Smooth muscle cell (in vitro differentiated cells): ENCODE measurements at regions not wholly inside any gene's neighbourhood (a gene's known extent, or its start where the extent isn't known, plus 50 kb on each side); places are given as distances from the start of the nearest gene placed in this dataset.

Source experiments
- DNase-seq: peaks from one replicate; lab custom pipeline; 2025; ENCODE audit not compliant: unreplicated experiment; lab: John Stamatoyannopoulos, UW
- H2AFZ ChIP-seq: fragments of 200-600 bp; sonication (generic); 2 replicates; pipeline ENCODE4 v1.6.0; 2016; ENCODE audit warnings: antibody characterized with exemption, low read depth, mild to moderate bottlenecking
- H3F3A ChIP-seq: fragments of 200-600 bp; sonication (generic); 2 replicates; pipeline ENCODE4 v1.6.0; 2017; ENCODE audit warnings: antibody characterized with exemption, low read depth
- H3K27ac ChIP-seq: fragments of 200-600 bp; sonication (generic); 2 replicates; pipeline ENCODE4 v1.5.1; 2016; ENCODE audit warnings: low read depth, mild to moderate bottlenecking
- H3K27me3 ChIP-seq: fragments of 200-600 bp; sonication (generic); 2 replicates; pipeline ENCODE4 v1.6.1; 2016; ENCODE audit warnings: low read depth, mild to moderate bottlenecking
- H3K36me3 ChIP-seq: fragments of 200-600 bp; sonication (generic); 2 replicates; pipeline ENCODE4 v1.5.1; 2016; ENCODE audit warnings: low read depth
- H3K4me1 ChIP-seq: fragments of 200-600 bp; sonication (generic); 2 replicates; pipeline ENCODE4 v1.5.1; 2016; ENCODE audit warnings: low read depth
- H3K4me2 ChIP-seq: fragments of 200-600 bp; sonication (generic); 2 replicates; pipeline ENCODE4 v1.6.0; 2016; ENCODE audit warnings: mild to moderate bottlenecking
- H3K4me3 ChIP-seq: fragments of 200-600 bp; sonication (generic); 2 replicates; pipeline ENCODE4 v1.5.1; 2016; ENCODE audit warnings: mild to moderate bottlenecking
- H3K79me2 ChIP-seq: fragments of 200-600 bp; sonication (generic); 2 replicates; pipeline ENCODE4 v1.6.0; 2016; ENCODE audit warnings: low read depth, mild to moderate bottlenecking
- H3K9ac ChIP-seq: fragments of 200-600 bp; sonication (generic); 2 replicates; pipeline ENCODE4 v1.6.0; 2016; ENCODE audit warnings: low read depth
- H3K9me3 ChIP-seq: fragments of 200-600 bp; sonication (generic); replicated peaks from 2 replicates; pipeline ENCODE4 v1.5.1; 2016; ENCODE audit warnings: low read depth
- H4K20me1 ChIP-seq: fragments of 200-600 bp; sonication (generic); 2 replicates; pipeline ENCODE4 v1.6.0; 2016; ENCODE audit warnings: low read depth
- WGBS: methylation state at CpG from one replicate; pipeline ENCODE4 v1.1.7; 2016; ENCODE audit warnings: low lambda C conversion rate; 5-methylcytosine and 5-hydroxymethylcytosine counted together
- TF ChIP-seq, protein P1 (sequence below): fragments of 200-600 bp; sonication (generic); IDR thresholded peaks from 2 replicates; pipeline ENCODE4 v1.5.1; 2017; ENCODE audit warnings: borderline replicate concordance, mild to moderate bottlenecking, antibody characterized with exemption; ENCODE audit not compliant: insufficient read depth, poor library complexity, severe bottlenecking

DNA sequence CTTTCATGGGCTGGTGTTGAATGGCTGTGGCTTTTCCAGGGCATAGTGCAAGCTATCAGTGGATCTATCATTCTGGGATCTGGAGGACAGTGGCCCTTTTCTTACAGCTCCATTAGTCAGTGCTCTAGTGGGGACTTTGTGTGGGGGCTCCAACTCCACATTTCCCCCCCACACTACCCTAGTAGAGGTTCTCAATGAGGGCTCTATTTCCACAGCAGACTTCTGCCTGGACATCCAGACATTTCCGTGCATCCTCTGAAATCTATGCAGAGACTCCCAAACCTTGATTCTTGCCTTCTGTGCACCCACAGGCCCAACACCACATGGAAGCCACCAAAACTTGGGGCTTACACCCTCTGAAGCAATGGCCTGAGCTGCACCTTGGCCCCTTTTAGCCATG, 208.3 kb upstream of the MKLN1 start:
- no peak overlapping the region for H3K4me3 ChIP-seq
- no peaks in the 10 kb centered on the region for H3K36me3 ChIP-seq
- no peaks in the 10 kb centered on the region for H3K27me3 ChIP-seq
- TF ChIP-seq, protein P1, sequence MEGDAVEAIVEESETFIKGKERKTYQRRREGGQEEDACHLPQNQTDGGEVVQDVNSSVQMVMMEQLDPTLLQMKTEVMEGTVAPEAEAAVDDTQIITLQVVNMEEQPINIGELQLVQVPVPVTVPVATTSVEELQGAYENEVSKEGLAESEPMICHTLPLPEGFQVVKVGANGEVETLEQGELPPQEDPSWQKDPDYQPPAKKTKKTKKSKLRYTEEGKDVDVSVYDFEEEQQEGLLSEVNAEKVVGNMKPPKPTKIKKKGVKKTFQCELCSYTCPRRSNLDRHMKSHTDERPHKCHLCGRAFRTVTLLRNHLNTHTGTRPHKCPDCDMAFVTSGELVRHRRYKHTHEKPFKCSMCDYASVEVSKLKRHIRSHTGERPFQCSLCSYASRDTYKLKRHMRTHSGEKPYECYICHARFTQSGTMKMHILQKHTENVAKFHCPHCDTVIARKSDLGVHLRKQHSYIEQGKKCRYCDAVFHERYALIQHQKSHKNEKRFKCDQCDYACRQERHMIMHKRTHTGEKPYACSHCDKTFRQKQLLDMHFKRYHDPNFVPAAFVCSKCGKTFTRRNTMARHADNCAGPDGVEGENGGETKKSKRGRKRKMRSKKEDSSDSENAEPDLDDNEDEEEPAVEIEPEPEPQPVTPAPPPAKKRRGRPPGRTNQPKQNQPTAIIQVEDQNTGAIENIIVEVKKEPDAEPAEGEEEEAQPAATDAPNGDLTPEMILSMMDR, result no peak
- H2AFZ ChIP-seq, result no peak overlapping the region
- H3K9me3 ChIP-seq, result no peaks in the 10 kb centered on the region
- no peaks in the 10 kb centered on the region for H3K4me1 ChIP-seq
- H3K27ac ChIP-seq, result no peak overlapping the region
- no peaks in the 10 kb centered on the region for H3K79me2 ChIP-seq
- 89% methylated on average over 1 of the region's 1 CpG for WGBS
- no peak overlapping the region for H3K4me2 ChIP-seq
- H3F3A ChIP-seq, result no peaks in the 10 kb centered on the region
- no peak overlapping the region for H3K9ac ChIP-seq
- DNase-seq, result no peak
- no peaks in the 10 kb centered on the region for H4K20me1 ChIP-seq

GRCh38 chr7:131122394-131122793, 205.3 kb upstream of the MKLN1 start:
- Histone ChIP-seq H3F3A (no peaks in the 10 kb centered on the region), H3K9ac (no peak overlapping the region), H3K4me3 (no peak overlapping the region), H3K27ac (no peak overlapping the region), H2AFZ (no peak overlapping the region), H3K79me2 (no peaks in the 10 kb centered on the region), H3K4me1 (no peaks in the 10 kb centered on the region), H3K36me3 (no peaks in the 10 kb centered on the region), H3K27me3 (no peaks in the 10 kb centered on the region), H4K20me1 (no peaks in the 10 kb centered on the region), H3K4me2 (no peak overlapping the region), H3K9me3 (no peaks in the 10 kb centered on the region)
- TF ChIP-seq, protein P1, result no peak
- DNase-seq, result no peak
- WGBS, result 98% methylated on average over 10 of the region's 10 CpGs

- H3K4me1 ChIP-seq, result no peaks in the 10 kb centered on the region
- H3F3A ChIP-seq, result no peaks in the 10 kb centered on the region
- TF ChIP-seq, protein P1, result no peak
- H3K79me2 ChIP-seq, result no peaks in the 10 kb centered on the region
- no peaks in the 10 kb centered on the region for H4K20me1 ChIP-seq
- H3K9ac ChIP-seq, result no peak overlapping the region
- 90% methylated on average over 4 of the region's 4 CpGs for WGBS
- H3K27ac ChIP-seq, result no peak overlapping the region
- H3K27me3 ChIP-seq, result no peaks in the 10 kb centered on the region
- no peak overlapping the region for H3K4me3 ChIP-seq
- no peak overlapping the region for H2AFZ ChIP-seq
- no peaks in the 10 kb centered on the region for H3K36me3 ChIP-seq
- no peak overlapping the region for H3K4me2 ChIP-seq
- H3K9me3 ChIP-seq, result no peaks in the 10 kb centered on the region
- no peak for DNase-seq
Measured at GRCh38 chr7:131124001-131124629, 203.6 kb upstream of the MKLN1 start.

- Histone ChIP-seq H3K36me3 (no peaks in the 10 kb centered on the region), H3K9me3 (no peaks in the 10 kb centered on the region), H3K9ac (no peak overlapping the region), H2AFZ (no peak overlapping the region), H3K79me2 (no peaks in the 10 kb centered on the region), H3K4me2 (no peak overlapping the region), H3K27ac (no peak overlapping the region), H4K20me1 (no peaks in the 10 kb centered on the region), H3K4me3 (no peak overlapping the region), H3F3A (no peaks in the 10 kb centered on the region), H3K27me3 (no peaks in the 10 kb centered on the region), H3K4me1 (no peaks in the 10 kb centered on the region)
- no peak for DNase-seq
- TF ChIP-seq, protein P1, result no peak
- 90% methylated on average over 3 of the region's 3 CpGs for WGBS
Measured at GRCh38 chr7:131124867-131125266, 202.8 kb upstream of the MKLN1 start.
